Activated CD4-positive, alpha-beta T cell treated with anti-CD3 and anti-CD28 coated beads, Interleukin-10, Interleukin-2, amounts not matched to agents 100 ng/mL and 50 ng/mL, durations not matched to agents 16 hours and 8 hours (primary cell): ENCODE measurements at regions not wholly inside any gene's neighbourhood (a gene's known extent, or its start where the extent isn't known, plus 50 kb on each side); places are given as distances from the start of the nearest gene placed in this dataset.
"Not testable (repeated sequence)": the region's sequence is repeated elsewhere in the genome, so short reads cannot be mapped to it uniquely, and the experiment has no call there.

Experiments used
- DNase-seq: peaks from one replicate; pipeline ENCODE4 v3.0.0-alpha.2; 2020

GRCh38 chr4:92241094-92241493 is 62.7 kb upstream of the GRID2 start:
- no peak for DNase-seq

- no peak for DNase-seq
These were observed 57.4 kb upstream of the GRID2 start for GRCh38 chr4:92246384-92246783.

- no peak for DNase-seq
These were observed 54.2 kb upstream of the GRID2 start for GRCh38 chr4:92249541-92249940.

GRCh38 chr4:92251711-92252110 is 52.1 kb upstream of the GRID2 start:
- DNase-seq = no peak

GRCh38 chr4:92252358-92252757 is 51.4 kb upstream of the GRID2 start:
- DNase-seq = not testable (repeated sequence)

GRCh38 chr4:92252846-92253245 is 50.9 kb upstream of the GRID2 start:
- no peak for DNase-seq

- no peak for DNase-seq
These were observed 50.2 kb upstream of the GRID2 start for GRCh38 chr4:92253550-92253949.
